Esophagus muscularis mucosa (tissue), 4 donors: ENCODE measurements at regions not wholly inside any gene's neighbourhood (a gene's known extent, or its start where the extent isn't known, plus 50 kb on each side); places are given as distances from the start of the nearest gene placed in this dataset.

Experiments
- DNase-seq: peaks from one replicate; pipeline ENCODE4 v3.0.0-alpha.2; 2017; ENCODE audit errors: extremely low spot score
- H3K27ac ChIP-seq, 4 donors: fragments of 200-600 bp; sonication (generic); replicated peaks in 1 of 4; 1 replicate in 3 of 4; 2 replicates in 1 of 4; pipeline ENCODE4 v1.5.1; 2016 to 2019; ENCODE audit warnings: mild to moderate bottlenecking in 1 of 4
- H3K27me3 ChIP-seq, 4 donors: fragments of 200-600 bp; sonication (generic); one replicate each; pipeline versions ENCODE4 v1.5.1 to v1.6.0; 2016 to 2019
- H3K36me3 ChIP-seq, 4 donors: fragments of 200-600 bp; sonication (generic); one replicate each; pipeline ENCODE4 v1.5.1; 2016 to 2019
- H3K4me1 ChIP-seq, 4 donors: fragments of 200-600 bp; sonication (generic); one replicate each; pipeline ENCODE4 v1.5.1; 2016 to 2019
- H3K4me3 ChIP-seq, 4 donors: fragments of 200-600 bp; sonication (generic); 1 replicate in 2 of 4; 2 replicates in 2 of 4; pipeline ENCODE4 v1.5.1; 2016 to 2019; ENCODE audit warnings: mild to moderate bottlenecking in 4 of 4, moderate library complexity in 1 of 4
- H3K9me3 ChIP-seq, 4 donors: fragments of 200-600 bp; sonication (generic); 1 replicate in 3 of 4; 2 replicates in 1 of 4; pipeline ENCODE4 v1.5.1; 2016 to 2019
- EP300 ChIP-seq: sonication (generic); formaldehyde crosslinking; IDR thresholded peaks from one replicate; pipeline ENCODE4 v1.6.1; 2017; ENCODE audit warnings: antibody characterized with exemption
- POLR2A ChIP-seq: fragments of 450-650 bp; IDR thresholded peaks from one replicate; pipeline ENCODE4 v1.6.1; 2017; ENCODE audit warnings: antibody characterized with exemption, moderate library complexity, mild to moderate bottlenecking, low read depth
- POLR2AphosphoS5 ChIP-seq, 2 donors: sonication (generic); formaldehyde crosslinking; IDR thresholded peaks; one replicate each; pipeline ENCODE4 v1.6.1; 2017; ENCODE audit warnings: antibody characterized with exemption in 2 of 2
- WGBS: methylation state at CpG from one replicate; pipeline ENCODE4 v1.1.5; 2018; 5-methylcytosine and 5-hydroxymethylcytosine counted together
- intact Hi-C: fragments of 100-400 bp; cut with DNase I; formaldehyde crosslinking; loops from one replicate; pipeline ENCODE4 v1.15.1; 2023
- TF ChIP-seq, protein P1 (sequence below), 3 experiments: fragments of 200-600 bp in 2 of 3; fragments of 450-650 bp in 1 of 3; sonication (generic) in 2 of 3; IDR thresholded peaks; one replicate each; pipeline ENCODE4 v1.5.1; 2017 to 2019; ENCODE audit warnings: antibody characterized with exemption in 3 of 3, mild to moderate bottlenecking in 2 of 3, moderate library complexity in 1 of 3

DNA sequence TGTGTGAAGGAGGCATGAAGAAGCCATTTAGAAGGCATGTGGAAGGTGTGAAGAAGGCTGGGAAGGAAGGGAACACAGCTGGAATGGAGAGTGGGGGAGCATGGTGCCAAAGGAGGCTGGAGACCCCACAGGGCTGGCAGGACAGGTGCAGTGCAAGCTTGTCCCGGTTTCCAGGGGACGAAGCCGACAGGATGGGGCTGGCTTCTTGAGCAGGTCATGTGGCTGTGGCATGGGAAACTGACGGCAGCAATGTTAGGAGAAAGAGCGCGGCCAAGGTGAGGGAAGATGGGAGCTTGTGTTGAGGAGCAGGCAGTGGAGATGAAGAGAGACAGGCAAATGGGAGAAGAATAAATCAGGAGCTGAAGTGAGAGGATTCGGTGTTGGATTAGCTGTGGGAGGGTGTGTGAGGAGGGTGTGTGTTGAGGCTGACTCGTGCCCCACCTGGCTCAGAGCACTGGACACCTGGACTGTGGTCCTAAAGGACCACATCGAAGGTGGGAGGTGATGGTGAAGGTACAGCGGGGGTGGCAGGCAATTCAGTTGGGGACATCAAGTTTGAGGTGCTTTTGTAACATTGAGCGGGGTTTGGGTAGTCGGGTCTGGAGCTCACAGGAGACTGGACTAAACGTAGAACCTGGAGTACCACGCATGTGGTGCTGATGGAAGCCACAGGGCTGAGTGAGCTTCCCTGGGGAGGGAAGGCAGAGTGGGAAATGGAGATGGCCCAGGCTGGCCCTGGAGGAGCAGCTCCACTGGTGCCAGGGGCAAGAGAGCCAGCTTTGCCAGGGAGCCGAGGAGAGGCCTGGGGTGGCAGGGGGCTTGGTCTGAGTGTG, 165.6 kb upstream of the HDAC4 start:
- Histone ChIP-seq H3K27ac (no peak overlapping the region), H3K27me3 (no peaks in the 10 kb centered on the region), H3K9me3 (no peaks in the 10 kb centered on the region), H3K4me1 (peaks cover 0 to 4% (median 2%) of the 10 kb centered on the region in 4 donors), H3K36me3 (no peaks in the 10 kb centered on the region), H3K4me3 (no peak overlapping the region)
- 93% methylated on average over 15 of the region's 15 CpGs for WGBS
- DNase-seq = no peak
- intact Hi-C loops = no loop called here
- TF ChIP-seq EP300 (no peak), POLR2A (no peak), POLR2AphosphoS5 (IDR thresholded peaks at IDR 0.05) (no peak)
- TF ChIP-seq, protein P1, sequence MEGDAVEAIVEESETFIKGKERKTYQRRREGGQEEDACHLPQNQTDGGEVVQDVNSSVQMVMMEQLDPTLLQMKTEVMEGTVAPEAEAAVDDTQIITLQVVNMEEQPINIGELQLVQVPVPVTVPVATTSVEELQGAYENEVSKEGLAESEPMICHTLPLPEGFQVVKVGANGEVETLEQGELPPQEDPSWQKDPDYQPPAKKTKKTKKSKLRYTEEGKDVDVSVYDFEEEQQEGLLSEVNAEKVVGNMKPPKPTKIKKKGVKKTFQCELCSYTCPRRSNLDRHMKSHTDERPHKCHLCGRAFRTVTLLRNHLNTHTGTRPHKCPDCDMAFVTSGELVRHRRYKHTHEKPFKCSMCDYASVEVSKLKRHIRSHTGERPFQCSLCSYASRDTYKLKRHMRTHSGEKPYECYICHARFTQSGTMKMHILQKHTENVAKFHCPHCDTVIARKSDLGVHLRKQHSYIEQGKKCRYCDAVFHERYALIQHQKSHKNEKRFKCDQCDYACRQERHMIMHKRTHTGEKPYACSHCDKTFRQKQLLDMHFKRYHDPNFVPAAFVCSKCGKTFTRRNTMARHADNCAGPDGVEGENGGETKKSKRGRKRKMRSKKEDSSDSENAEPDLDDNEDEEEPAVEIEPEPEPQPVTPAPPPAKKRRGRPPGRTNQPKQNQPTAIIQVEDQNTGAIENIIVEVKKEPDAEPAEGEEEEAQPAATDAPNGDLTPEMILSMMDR (IDR thresholded peaks at IDR 0.05) = no peak

DNA sequence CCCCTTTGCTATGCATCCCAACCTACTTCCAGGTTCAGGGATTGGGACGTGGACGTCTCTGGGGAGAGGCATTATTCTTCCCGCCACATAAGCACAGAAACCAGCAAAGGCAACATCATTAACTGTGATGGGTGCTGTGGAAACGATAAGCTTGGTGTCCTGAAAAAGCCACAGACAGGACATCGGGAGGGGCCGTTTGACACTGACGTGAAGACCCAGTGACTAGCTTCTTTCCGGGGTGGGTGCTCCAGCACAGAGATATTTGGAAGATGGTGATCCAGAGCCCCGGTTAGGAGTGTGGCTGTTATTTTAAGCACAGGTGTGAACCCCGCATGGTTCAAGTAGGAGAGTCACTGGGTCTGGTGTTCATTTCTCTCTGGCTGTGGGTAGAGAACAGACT, 163.8 kb upstream of the HDAC4 start:
- Histone ChIP-seq H3K27ac (no peak overlapping the region), H3K27me3 (peaks cover 0 to under 1% (median 0%) of the 10 kb centered on the region in 4 donors), H3K36me3 (no peaks in the 10 kb centered on the region), H3K9me3 (no peaks in the 10 kb centered on the region), H3K4me3 (no peak overlapping the region), H3K4me1 (peaks cover 0 to 10% (median 3%) of the 10 kb centered on the region in 4 donors)
- intact Hi-C loops = no loop called here
- WGBS = 96% methylated on average over 10 of the region's 10 CpGs
- DNase-seq = no peak
- TF ChIP-seq EP300 (no peak), POLR2A (no peak), POLR2AphosphoS5 (IDR thresholded peaks at IDR 0.05) (no peak)
- TF ChIP-seq, protein P1 (IDR thresholded peaks at IDR 0.05) = no peak

DNA sequence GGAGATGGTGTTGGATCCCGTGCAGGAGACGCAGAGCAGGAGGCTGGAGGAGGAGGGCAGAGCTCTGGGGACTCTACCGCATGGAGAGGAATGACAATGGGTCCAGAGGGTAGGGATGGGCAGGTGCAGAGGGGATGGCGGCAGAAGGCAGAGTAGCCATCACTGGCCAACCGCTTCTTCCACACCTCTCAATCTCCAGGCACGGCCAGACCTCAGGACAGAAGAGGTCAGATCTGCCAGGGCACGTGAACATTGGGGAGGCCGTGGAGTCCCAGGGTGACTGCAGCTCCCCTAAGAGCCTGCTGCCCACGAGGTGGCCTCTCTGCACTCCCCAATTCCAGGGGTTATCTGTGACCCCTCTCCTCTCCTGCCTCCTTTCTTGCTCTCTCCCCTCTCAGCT, 162.7 kb upstream of the HDAC4 start:
- peaks cover 0 to 10% (median 3%) of the 10 kb centered on the region in 4 donors for H3K4me1 ChIP-seq
- intact Hi-C loops = no loop called here
- TF ChIP-seq EP300 = no peak
- no peak for TF ChIP-seq POLR2A
- TF ChIP-seq POLR2AphosphoS5 (IDR thresholded peaks at IDR 0.05) = no peak
- TF ChIP-seq, protein P1 (IDR thresholded peaks at IDR 0.05) = no peak
- H3K27me3 ChIP-seq = peaks cover 0 to 4% (median 0%) of the 10 kb centered on the region in 4 donors
- 88% methylated on average over 8 of the region's 9 CpGs for WGBS
- H3K27ac ChIP-seq = no peak overlapping the region
- DNase-seq = no peak
- H3K4me3 ChIP-seq = no peak overlapping the region
- no peaks in the 10 kb centered on the region for H3K9me3 ChIP-seq
- no peaks in the 10 kb centered on the region for H3K36me3 ChIP-seq

DNA sequence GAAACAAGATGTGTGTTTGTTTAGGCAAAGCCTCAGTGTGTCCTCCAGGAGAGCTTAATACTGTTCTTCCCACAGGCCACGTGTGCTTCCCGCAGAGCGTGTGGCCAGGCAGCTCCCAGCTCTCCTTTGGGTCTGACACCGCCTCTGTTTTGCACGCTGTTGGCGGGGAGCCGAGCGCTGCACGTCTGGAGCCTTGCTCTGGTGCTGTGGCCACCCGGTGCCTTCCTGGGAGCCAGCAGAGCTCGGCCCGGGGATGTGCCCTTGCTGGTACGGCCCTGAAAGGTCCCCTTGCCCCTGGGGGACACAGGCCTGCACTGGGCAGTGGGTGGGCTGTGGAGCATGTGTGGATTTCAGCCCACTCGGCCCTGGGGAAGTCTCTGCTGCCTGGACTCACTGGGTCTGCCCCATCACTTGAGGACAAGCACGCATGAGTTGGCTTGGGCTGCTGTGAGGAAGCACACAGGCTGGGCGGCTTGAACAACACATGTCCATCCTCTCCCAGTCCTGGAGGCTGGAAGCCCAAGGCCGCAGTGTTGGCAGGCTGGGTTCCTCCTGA, 160.7 kb upstream of the HDAC4 start:
- DNase-seq = no peak
- intact Hi-C loops = no loop called here
- Histone ChIP-seq H3K9me3 (no peaks in the 10 kb centered on the region), H3K27ac (no peak overlapping the region), H3K4me3 (no peak overlapping the region), H3K27me3 (peaks cover 0 to 4% (median 0%) of the 10 kb centered on the region in 4 donors), H3K36me3 (no peaks in the 10 kb centered on the region), H3K4me1 (peaks cover 0 to 10% (median 3%) of the 10 kb centered on the region in 4 donors)
- whole genome bisulfite sequencing = 71% methylated on average over 14 of the region's 17 CpGs
- no peak for TF ChIP-seq EP300
- TF ChIP-seq POLR2A = no peak
- TF ChIP-seq, protein P1 (IDR thresholded peaks at IDR 0.05) = no peak
- TF ChIP-seq POLR2AphosphoS5 (IDR thresholded peaks at IDR 0.05) = peak in 1 of 2 donors; percentile 60
